ENCODE measurements at regions not wholly inside any gene's neighbourhood (a gene's known extent, or its start where the extent isn't known, plus 50 kb on each side); places are given as distances from the start of the nearest gene placed in this dataset.

DNA sequence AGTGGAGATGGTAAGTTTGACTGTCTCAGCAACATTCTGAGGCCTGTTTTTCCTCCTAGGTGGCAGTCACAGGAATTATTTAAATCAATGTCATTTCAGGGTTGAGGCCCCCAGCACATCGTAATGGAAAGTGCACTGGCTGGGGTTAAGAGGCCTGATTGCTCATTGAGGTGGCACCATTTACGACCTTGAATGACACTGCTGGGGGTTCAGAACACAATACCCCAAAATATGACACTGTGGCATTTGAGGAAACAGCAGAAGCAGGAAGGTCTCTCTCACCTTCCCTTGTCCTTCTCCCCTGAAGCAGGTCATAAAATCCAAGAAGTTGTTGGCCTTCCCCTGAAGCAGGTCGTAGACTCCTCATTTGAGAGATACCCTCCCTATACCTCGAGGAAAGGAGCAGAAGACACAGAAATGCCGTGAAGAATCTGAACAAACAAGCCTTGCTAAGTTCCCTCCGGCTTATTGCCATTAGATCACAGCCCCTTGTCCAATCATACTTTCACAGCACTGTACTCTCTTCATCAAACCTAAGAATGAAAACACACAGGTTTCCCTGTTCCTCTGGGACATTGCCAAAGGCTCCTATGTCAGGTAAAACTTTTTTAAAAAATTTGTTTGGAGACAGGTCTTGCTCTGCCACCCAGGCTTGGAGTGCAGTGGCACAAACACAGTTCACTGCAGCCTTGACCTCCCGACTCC, 71.3 kb downstream of the S1PR1 start:
- CTCF ChIA-PET, result interaction anchor here (0.6 to 4.9 kb wide), 14 partner anchors 15 to 386 kb away, joined by 3 to 58 read pairs (median 6); no protein-coding TSS in a partner anchor
- H3K27me3 Mint-ChIP-seq, result no peaks in the 10 kb centered on the region
- DNase-seq, result no peak

DNA sequence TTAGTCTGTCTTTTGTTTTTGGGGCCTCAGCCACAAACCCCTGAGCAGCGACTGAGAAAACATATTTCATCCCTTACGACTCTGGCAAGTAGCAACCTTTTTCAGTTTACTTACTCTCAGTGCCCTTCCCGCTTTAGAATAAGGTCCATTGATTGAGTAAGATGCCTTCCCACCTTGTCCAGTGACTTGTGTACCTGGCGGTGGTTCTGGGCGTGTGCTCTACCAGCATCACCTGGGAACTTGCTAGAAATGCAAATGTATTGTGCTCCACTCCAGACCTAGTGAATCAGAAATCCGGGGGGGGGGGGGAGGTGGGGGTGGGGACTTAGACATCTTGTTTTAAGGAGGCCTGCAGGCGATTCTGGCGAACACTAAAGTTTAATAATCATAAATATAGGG, 72.1 kb downstream of the S1PR1 start:
- DNase-seq (no peak), ATAC-seq (no peak)
- POLR2A ChIA-PET, result interaction anchor here (0.5 to 1.7 kb wide), 4 partner anchors 18 to 501 kb away, joined by 3 to 7 read pairs (median 4); no protein-coding TSS in a partner anchor
- intact Hi-C loops (cut with DNase I, micrococcal nuclease), result loop anchor here (1.0 to 5.0 kb wide), 3 partner anchors 16 to 258 kb away; no protein-coding TSS in a partner anchor
- peaks cover 65% of the 10 kb centered on the region for H3K4me1 Mint-ChIP-seq
- CTCF ChIA-PET, result interaction anchor here (0.6 to 4.9 kb wide), 63 partner anchors 9 to 535 kb away, joined by 3 to 58 read pairs (median 4); partner anchors contain the start of gene SLC30A7
- peak overlapping the region; percentile 63 for H3K4me3 Mint-ChIP-seq
- no peak overlapping the region for H3K27ac Mint-ChIP-seq
- H3K27me3 Mint-ChIP-seq, result no peaks in the 10 kb centered on the region
- no peaks in the 10 kb centered on the region for H3K36me3 Mint-ChIP-seq (ENCODE audit: low read depth)
- H3K9me3 Mint-ChIP-seq (ENCODE audit: low read depth), result no peaks in the 10 kb centered on the region

More for the DNA sequence above, 71.3 kb downstream of the S1PR1 start:
- no peak overlapping the region for H3K27ac Mint-ChIP-seq
- H3K36me3 Mint-ChIP-seq (ENCODE audit: low read depth), result no peaks in the 10 kb centered on the region
- POLR2A ChIA-PET, result no interaction called here
- no peaks in the 10 kb centered on the region for H3K9me3 Mint-ChIP-seq (ENCODE audit: low read depth)
- H3K4me1 Mint-ChIP-seq, result peaks cover 57% of the 10 kb centered on the region
- ATAC-seq, result no peak
- no peak overlapping the region for H3K4me3 Mint-ChIP-seq
- intact Hi-C loops (cut with DNase I, micrococcal nuclease), result loop anchor here in 1 of 2 experiments (5.0 kb wide), 1 partner anchor 259 kb away; no protein-coding TSS in a partner anchor

DNA sequence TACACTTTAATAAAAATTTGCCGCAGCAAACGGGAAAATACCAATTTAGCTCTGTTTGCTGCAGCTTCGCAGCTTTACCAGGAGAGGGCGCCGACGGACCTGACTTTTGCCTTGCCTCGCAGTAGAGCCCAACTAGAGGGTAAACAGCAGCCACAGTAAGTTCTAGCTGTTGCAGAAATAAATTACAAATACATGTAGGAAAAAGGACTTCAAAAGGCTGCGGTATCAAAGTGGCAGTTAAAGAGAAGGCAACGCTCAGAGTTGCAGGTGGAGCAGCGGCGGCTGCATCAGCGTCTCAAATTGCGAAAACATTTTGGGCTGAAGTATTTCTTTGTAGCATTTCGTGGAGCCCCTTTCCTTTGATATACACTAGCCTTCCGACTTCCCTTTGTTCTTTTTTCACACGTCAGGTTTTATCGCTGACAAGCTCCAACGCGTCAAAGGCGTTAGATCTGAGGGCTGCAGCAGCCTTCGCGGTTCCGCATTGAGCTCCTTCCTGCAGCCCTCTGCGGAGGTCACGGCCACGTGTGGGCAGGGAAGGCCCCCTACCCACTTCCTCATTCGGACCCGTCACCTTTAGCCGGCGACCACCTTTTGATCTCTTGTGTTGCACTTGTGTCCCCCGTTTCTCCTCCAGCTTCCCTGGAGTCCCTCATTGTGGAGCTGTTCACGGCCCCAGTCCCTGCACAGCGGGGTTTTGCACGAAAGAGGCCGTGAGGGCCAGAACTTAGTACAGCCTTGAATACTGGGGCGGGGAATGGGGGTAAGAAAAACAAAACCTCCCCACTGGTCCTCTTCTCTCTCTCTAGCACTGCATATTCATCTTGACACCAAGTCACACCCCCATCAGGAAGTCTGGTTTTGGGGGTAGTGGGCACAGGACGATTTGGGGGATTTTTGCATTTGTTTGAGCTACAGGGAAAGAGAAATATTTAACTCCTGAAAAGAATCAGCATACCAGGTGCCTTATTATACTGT, 72.8 kb downstream of the S1PR1 start:
- no peaks in the 10 kb centered on the region for H3K36me3 Mint-ChIP-seq (ENCODE audit: low read depth)
- intact Hi-C loops (cut with DNase I, micrococcal nuclease), result loop anchor here (1.0 to 10.0 kb wide), 6 partner anchors 16 to 258 kb away; no protein-coding TSS in a partner anchor
- H3K4me3 Mint-ChIP-seq, result peak overlapping the region; percentile 63
- peak; percentile 57 for ATAC-seq
- peaks cover 71% of the 10 kb centered on the region for H3K4me1 Mint-ChIP-seq
- H3K27me3 Mint-ChIP-seq, result no peaks in the 10 kb centered on the region
- POLR2A ChIA-PET, result interaction anchor here (0.5 to 1.7 kb wide), 4 partner anchors 19 to 502 kb away, joined by 3 to 7 read pairs (median 4); no protein-coding TSS in a partner anchor
- H3K9me3 Mint-ChIP-seq (ENCODE audit: low read depth), result no peaks in the 10 kb centered on the region
- peak; percentile 83 for DNase-seq
- CTCF ChIA-PET, result interaction anchor here (0.6 to 4.9 kb wide), 70 partner anchors 9 to 536 kb away, joined by 3 to 58 read pairs (median 4); partner anchors contain the start of gene SLC30A7
- H3K27ac Mint-ChIP-seq, result peak overlapping the region; percentile 80

DNA sequence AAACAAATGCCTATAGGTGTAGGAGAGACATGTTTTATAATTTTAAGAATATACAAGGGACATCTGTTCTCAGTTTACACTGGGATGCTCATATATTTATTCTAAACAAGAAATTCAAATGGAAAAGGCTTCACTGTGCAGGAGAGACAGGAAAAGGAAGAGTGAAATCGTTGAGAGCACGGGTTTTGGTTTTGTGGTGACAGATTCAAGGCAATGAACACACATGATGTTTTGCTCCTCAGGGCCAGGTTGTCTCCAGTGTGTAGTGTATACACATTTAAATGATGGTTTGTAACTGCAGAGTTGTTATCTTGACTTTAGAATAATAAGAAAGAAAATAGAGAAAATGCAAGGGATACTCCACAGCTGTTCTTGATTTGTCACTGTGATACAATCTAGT, 73.7 kb downstream of the S1PR1 start:
- Mint-ChIP-seq H3K27ac (peak overlapping the region; percentile 0), H3K9me3 (ENCODE audit: low read depth) (no peaks in the 10 kb centered on the region), H3K27me3 (peaks cover 3% of the 10 kb centered on the region), H3K4me3 (peak overlapping the region; percentile 63), H3K36me3 (ENCODE audit: low read depth) (no peaks in the 10 kb centered on the region), H3K4me1 (peaks cover 72% of the 10 kb centered on the region)
- ChIA-PET CTCF (interaction anchor here (1.0 to 4.9 kb wide), 11 partner anchors 10 to 442 kb away, joined by 3 to 58 read pairs (median 7); no protein-coding TSS in a partner anchor), POLR2A (interaction anchor here (1.7 kb wide), 1 partner anchor 20 kb away, joined by 7 read pairs; no protein-coding TSS in a partner anchor)
- DNase-seq (no peak), ATAC-seq (no peak)
- intact Hi-C loops (cut with DNase I, micrococcal nuclease), result loop anchor here (5.0 to 10.0 kb wide), 3 partner anchors 127 to 254 kb away; no protein-coding TSS in a partner anchor

DNA sequence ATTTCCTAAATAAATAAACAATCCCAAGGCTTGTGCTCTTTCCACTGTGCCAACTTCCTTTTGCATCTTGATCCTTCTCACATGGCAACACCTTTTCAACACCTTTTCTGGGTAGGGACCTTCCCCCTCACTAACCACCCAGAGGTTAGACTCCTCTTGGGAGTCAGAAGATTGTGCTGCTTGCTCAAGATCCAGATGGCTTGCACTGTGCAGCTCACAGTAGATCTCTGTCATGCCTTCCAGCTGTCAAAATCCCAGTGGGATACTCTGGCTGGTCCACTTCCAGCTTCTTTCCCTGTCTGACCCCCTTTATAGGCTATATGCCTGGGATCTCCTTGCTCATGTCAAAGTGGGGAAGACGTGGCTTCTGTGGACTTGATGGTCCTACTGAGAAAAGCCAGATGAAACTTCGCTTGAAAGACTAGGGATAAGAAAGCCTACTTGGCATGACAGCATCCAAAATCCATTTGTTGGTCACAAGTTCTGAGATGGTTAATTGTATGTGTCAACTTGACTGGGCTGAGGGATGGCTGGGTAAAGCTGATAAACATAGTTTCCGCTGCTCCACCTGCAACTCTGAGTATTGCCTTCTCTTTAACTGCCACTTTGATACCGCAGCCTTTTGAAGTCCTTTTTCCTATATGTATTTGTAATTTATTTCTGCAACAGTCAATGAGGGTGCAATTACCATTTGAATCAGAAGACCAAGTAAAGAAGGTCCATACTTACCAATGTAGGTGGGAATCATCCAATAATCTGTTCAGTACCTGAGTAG, 74.5 kb downstream of the S1PR1 start:
- POLR2A ChIA-PET, result interaction anchor here (1.5 kb wide), 1 partner anchor 21 kb away, joined by 5 read pairs; no protein-coding TSS in a partner anchor
- CTCF ChIA-PET, result interaction anchor here (0.5 to 4.9 kb wide), 10 partner anchors 11 to 442 kb away, joined by 3 to 58 read pairs (median 4); no protein-coding TSS in a partner anchor
- peaks cover 3% of the 10 kb centered on the region for H3K27me3 Mint-ChIP-seq
- peak; percentile 43 for ATAC-seq
- intact Hi-C loops (cut with DNase I, micrococcal nuclease), result loop anchor here (5.0 to 10.0 kb wide), 3 partner anchors 126 to 253 kb away; no protein-coding TSS in a partner anchor
- peaks cover 72% of the 10 kb centered on the region for H3K4me1 Mint-ChIP-seq
- H3K9me3 Mint-ChIP-seq (ENCODE audit: low read depth), result no peaks in the 10 kb centered on the region
- H3K4me3 Mint-ChIP-seq, result peak overlapping the region; percentile 36
- H3K27ac Mint-ChIP-seq, result peak overlapping the region; percentile 21
- no peaks in the 10 kb centered on the region for H3K36me3 Mint-ChIP-seq (ENCODE audit: low read depth)
- peak; percentile 47 for DNase-seq

DNA sequence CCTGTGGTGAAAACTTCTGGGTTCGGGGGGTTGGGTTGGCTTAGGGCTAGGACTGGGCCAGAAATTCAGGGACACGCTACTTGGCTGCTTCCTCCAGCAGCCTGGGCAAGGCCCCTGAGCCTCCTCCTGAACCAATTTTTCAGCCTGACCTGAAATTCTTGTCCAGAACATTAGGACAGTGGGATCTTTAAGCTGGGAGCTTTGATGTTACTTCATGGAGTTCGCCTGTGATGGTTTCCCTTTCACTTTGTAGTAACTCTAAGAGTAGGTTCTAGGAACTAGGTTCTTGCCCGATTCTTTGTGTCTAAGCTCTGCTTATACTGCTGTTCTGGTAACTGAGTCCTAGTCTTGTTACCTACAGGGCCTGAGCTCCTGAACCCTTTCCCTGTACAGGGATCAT, 75.3 kb downstream of the S1PR1 start:
- no peak for DNase-seq
- Mint-ChIP-seq H3K27ac (peak overlapping the region; percentile 55), H3K4me3 (peak overlapping the region; percentile 36), H3K4me1 (peaks cover 71% of the 10 kb centered on the region), H3K27me3 (peaks cover 3% of the 10 kb centered on the region), H3K9me3 (ENCODE audit: low read depth) (no peaks in the 10 kb centered on the region), H3K36me3 (ENCODE audit: low read depth) (no peaks in the 10 kb centered on the region)
- intact Hi-C loops (cut with DNase I, micrococcal nuclease), result loop anchor here (5.0 to 10.0 kb wide), 3 partner anchors 125 to 253 kb away; no protein-coding TSS in a partner anchor
- ChIA-PET POLR2A (interaction anchor here (1.5 kb wide), 1 partner anchor 21 kb away, joined by 5 read pairs; no protein-coding TSS in a partner anchor), CTCF (interaction anchor here (0.8 to 4.9 kb wide), 8 partner anchors 12 to 261 kb away, joined by 3 to 58 read pairs (median 4); no protein-coding TSS in a partner anchor)
- peak; percentile 11 for ATAC-seq

DNA sequence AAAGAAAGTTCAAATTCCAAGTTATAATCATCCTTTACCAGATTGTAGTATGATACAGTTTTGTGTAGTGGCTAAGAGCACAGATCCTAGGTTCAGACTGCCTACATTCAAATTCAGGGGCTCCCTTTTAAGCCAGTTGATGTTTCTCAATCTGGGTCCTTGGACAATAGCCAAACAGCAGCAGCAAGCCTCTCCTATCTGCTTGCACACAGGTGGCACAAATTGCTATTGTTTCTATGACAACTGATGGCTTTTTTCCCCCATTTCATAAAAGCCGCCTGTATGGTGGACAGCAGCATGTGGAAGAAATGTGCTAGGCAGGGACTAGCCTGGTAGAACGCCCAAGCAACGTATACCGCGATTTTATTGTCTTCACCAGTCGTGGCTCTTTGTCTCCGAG, 76.5 kb downstream of the S1PR1 start:
- CTCF ChIA-PET, result interaction anchor here (0.7 to 1.7 kb wide), 4 partner anchors 8 to 319 kb away, joined by 3 to 11 read pairs (median 6); no protein-coding TSS in a partner anchor
- POLR2A ChIA-PET, result no interaction called here
- Mint-ChIP-seq H3K4me1 (peaks cover 59% of the 10 kb centered on the region), H3K27me3 (peaks cover 3% of the 10 kb centered on the region), H3K9me3 (ENCODE audit: low read depth) (no peaks in the 10 kb centered on the region), H3K36me3 (ENCODE audit: low read depth) (no peaks in the 10 kb centered on the region), H3K27ac (no peak overlapping the region), H3K4me3 (no peak overlapping the region)
- DNase-seq, result no peak
- no peak for ATAC-seq
- intact Hi-C loops (cut with DNase I, micrococcal nuclease), result loop anchor here (5.0 to 10.0 kb wide), 3 partner anchors 124 to 251 kb away; no protein-coding TSS in a partner anchor

DNA sequence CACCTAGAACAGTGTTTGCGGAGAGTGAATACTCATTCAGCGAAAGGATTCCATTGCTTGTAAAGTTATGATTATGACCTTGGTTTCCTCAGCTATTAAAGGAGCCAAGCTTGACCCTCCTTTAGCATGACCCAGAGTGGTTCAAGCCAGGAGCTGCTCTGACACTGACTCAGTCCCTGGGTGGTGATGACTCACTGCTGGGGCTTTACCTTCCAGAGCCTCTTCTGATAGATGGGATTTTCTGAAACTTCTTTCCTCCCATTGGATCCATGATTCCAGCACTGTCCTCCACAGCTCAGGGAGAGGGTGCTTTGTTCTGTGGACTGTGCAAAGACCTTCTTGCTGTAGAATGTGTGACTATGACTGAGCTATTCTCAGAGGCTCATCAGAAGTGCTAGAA, 77.4 kb downstream of the S1PR1 start:
- Mint-ChIP-seq H3K4me1 (peaks cover 52% of the 10 kb centered on the region), H3K4me3 (no peak overlapping the region), H3K27ac (no peak overlapping the region), H3K27me3 (peaks cover 3% of the 10 kb centered on the region), H3K36me3 (ENCODE audit: low read depth) (no peaks in the 10 kb centered on the region), H3K9me3 (ENCODE audit: low read depth) (no peaks in the 10 kb centered on the region)
- DNase-seq, result peak; percentile 72
- ChIA-PET POLR2A (no interaction called here), CTCF (interaction anchor here (1.0 to 1.7 kb wide), 6 partner anchors 9 to 192 kb away, joined by 3 to 11 read pairs (median 4); no protein-coding TSS in a partner anchor)
- ATAC-seq, result peak; percentile 70
- intact Hi-C loops (cut with DNase I, micrococcal nuclease), result loop anchor here (5.0 to 10.0 kb wide), 3 partner anchors 123 to 251 kb away; no protein-coding TSS in a partner anchor

DNA sequence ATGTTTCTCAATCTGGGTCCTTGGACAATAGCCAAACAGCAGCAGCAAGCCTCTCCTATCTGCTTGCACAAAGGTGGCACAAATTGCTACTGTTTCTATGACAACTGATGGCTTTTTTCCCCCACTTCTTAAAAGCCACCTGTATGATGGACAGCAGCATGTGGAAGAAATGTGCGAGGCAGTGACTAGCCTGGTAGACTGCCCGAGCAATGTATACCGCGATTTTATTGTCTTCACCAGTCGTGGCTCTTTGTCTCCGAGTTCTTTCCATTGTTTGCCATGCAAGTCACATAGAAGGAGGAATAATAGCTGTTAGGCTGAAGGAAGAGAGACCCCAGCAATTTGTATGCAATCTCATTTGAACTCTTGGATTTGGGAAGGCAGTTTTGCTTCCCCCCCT, 79.4 kb downstream of the S1PR1 start:
- ChIA-PET POLR2A (no interaction called here), CTCF (no interaction called here)
- H3K36me3 Mint-ChIP-seq (ENCODE audit: low read depth), result no peaks in the 10 kb centered on the region
- DNase-seq, result no peak
- peaks cover 3% of the 10 kb centered on the region for H3K27me3 Mint-ChIP-seq
- ATAC-seq, result no peak
- H3K4me1 Mint-ChIP-seq, result peaks cover 32% of the 10 kb centered on the region
- intact Hi-C loops (cut with DNase I, micrococcal nuclease), result loop anchor here in 1 of 2 experiments (10.0 kb wide), 1 partner anchor 249 kb away; no protein-coding TSS in a partner anchor
- H3K27ac Mint-ChIP-seq, result no peak overlapping the region
- no peaks in the 10 kb centered on the region for H3K9me3 Mint-ChIP-seq (ENCODE audit: low read depth)
- no peak overlapping the region for H3K4me3 Mint-ChIP-seq

DNA sequence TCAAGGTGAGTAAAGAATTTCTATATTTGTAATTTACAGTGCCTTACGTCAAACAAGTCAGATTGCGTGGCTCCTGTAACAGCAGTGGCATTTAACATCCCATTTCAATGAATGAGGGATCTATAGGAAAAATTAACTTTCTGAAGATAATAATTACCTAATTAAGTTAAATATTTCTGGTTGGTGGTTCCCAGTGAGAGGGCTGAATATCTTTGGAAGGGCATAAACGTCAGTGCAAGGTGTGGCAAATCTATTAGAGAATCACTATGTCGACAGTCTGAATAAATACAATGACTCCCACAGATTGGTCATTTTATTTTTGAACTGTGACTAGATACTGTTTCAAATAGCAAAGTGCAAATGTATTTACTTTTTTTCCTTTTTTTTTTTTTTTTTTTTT, 80.0 kb downstream of the S1PR1 start:
- intact Hi-C loops (cut with DNase I, micrococcal nuclease), result loop anchor here in 1 of 2 experiments (10.0 kb wide), 1 partner anchor 248 kb away; no protein-coding TSS in a partner anchor
- POLR2A ChIA-PET, result no interaction called here

More for the DNA sequence above, 80.0 kb downstream of the S1PR1 start:
- Mint-ChIP-seq H3K4me3 (no peak overlapping the region), H3K4me1 (peaks cover 27% of the 10 kb centered on the region), H3K36me3 (ENCODE audit: low read depth) (no peaks in the 10 kb centered on the region), H3K9me3 (ENCODE audit: low read depth) (no peaks in the 10 kb centered on the region), H3K27ac (no peak overlapping the region), H3K27me3 (peaks cover 3% of the 10 kb centered on the region)
- CTCF ChIA-PET, result interaction anchor here (0.6 to 1.2 kb wide), 3 partner anchors 10 to 41 kb away, joined by 3 to 7 read pairs (median 3); no protein-coding TSS in a partner anchor
- ATAC-seq (no peak), DNase-seq (no peak)
